GM19351 (cell line): ENCODE measurements at regions not wholly inside any gene's neighbourhood (a gene's known extent, or its start where the extent isn't known, plus 50 kb on each side); places are given as distances from the start of the nearest gene placed in this dataset.

Source experiments
- ATAC-seq: cut with Tn5 transposase; IDR thresholded peaks from one replicate; pipeline ENCODE4 v1.9.1; 2021; ENCODE audit warnings: mild to moderate bottlenecking, moderate library complexity; ENCODE audit not compliant: unreplicated experiment

GRCh38 chr7:38002689-38003088 is 82.2 kb downstream of the EPDR1 start:
- ATAC-seq, result no peak

- ATAC-seq, result no peak
Measured at GRCh38 chr7:38006559-38006958, 86.1 kb downstream of the EPDR1 start.

GRCh38 chr7:38007096-38007495 is 86.7 kb downstream of the EPDR1 start:
- no peak for ATAC-seq

- ATAC-seq, result no peak
Measured at GRCh38 chr7:38013246-38013645, 92.8 kb downstream of the EPDR1 start.

- ATAC-seq, result no peak
Measured at GRCh38 chr7:38016567-38016966, 96.1 kb downstream of the EPDR1 start.

- no peak for ATAC-seq
Measured at GRCh38 chr7:38017320-38017719, 96.9 kb downstream of the EPDR1 start.

GRCh38 chr7:38020121-38020785 is 99.8 kb downstream of the EPDR1 start:
- no peak for ATAC-seq

- no peak for ATAC-seq
Measured at GRCh38 chr7:38021892-38022291, 101.5 kb downstream of the EPDR1 start.

GRCh38 chr7:38025815-38026214 is 105.4 kb downstream of the EPDR1 start:
- ATAC-seq, result no peak

- no peak for ATAC-seq
Measured at GRCh38 chr7:38027884-38028455, 107.5 kb downstream of the EPDR1 start.

GRCh38 chr7:38034062-38034908 is 113.8 kb downstream of the EPDR1 start:
- no peak for ATAC-seq

- ATAC-seq, result no peak
Measured at GRCh38 chr7:38040831-38041230, 120.4 kb downstream of the EPDR1 start.

- ATAC-seq, result no peak
Measured at GRCh38 chr7:38049679-38050078, 128.4 kb upstream of the STARD3NL start.

GRCh38 chr7:38051311-38051710 is 126.7 kb upstream of the STARD3NL start:
- ATAC-seq, result no peak

GRCh38 chr7:38051786-38052185 is 126.3 kb upstream of the STARD3NL start:
- no peak for ATAC-seq

- no peak for ATAC-seq
Measured at GRCh38 chr7:38052786-38053185, 125.3 kb upstream of the STARD3NL start.

- ATAC-seq, result no peak
Measured at GRCh38 chr7:38054199-38054598, 123.8 kb upstream of the STARD3NL start.

GRCh38 chr7:38057829-38058228 is 120.2 kb upstream of the STARD3NL start:
- no peak for ATAC-seq

GRCh38 chr7:38060116-38060515 is 117.9 kb upstream of the STARD3NL start:
- no peak for ATAC-seq

GRCh38 chr7:38060637-38061036 is 117.4 kb upstream of the STARD3NL start:
- ATAC-seq, result no peak

- ATAC-seq, result no peak
Measured at GRCh38 chr7:38066391-38066790, 111.7 kb upstream of the STARD3NL start.

GRCh38 chr7:38068461-38068860 is 109.6 kb upstream of the STARD3NL start:
- ATAC-seq, result no peak
